ENCODE measurements at regions not wholly inside any gene's neighbourhood (a gene's known extent, or its start where the extent isn't known, plus 50 kb on each side); places are given as distances from the start of the nearest gene placed in this dataset.

GRCh38 chr9:115837618-115838017 is 316.0 kb upstream of the PAPPA start (continued):
- TF ChIP-seq PRDM10 (CRISPR knock-in tag; IDR thresholded peaks at IDR 0.05; ENCODE audit: low read depth) (no peak), THAP8 (CRISPR knock-in tag; IDR thresholded peaks at IDR 0.05; ENCODE audit: borderline replicate concordance) (no peak), MAF1 (CRISPR knock-in tag; IDR thresholded peaks at IDR 0.05; ENCODE audit: borderline replicate concordance) (no peak), SOX6 (IDR thresholded peaks at IDR 0.05) (no peak), SOX6 (CRISPR knock-in tag; IDR thresholded peaks at IDR 0.05) (no peak), ZNF484 (CRISPR knock-in tag; IDR thresholded peaks at IDR 0.05; ENCODE audit: borderline replicate concordance, low read depth) (no peak), ZNF572 (CRISPR knock-in tag; IDR thresholded peaks at IDR 0.05) (no peak), SNAPC2 (CRISPR knock-in tag; IDR thresholded peaks at IDR 0.05) (no peak), ZBTB44 (CRISPR knock-in tag; IDR thresholded peaks at IDR 0.05) (no peak), RORA (CRISPR knock-in tag; IDR thresholded peaks at IDR 0.05) (no peak)
- TF ChIP-seq, protein P1, sequence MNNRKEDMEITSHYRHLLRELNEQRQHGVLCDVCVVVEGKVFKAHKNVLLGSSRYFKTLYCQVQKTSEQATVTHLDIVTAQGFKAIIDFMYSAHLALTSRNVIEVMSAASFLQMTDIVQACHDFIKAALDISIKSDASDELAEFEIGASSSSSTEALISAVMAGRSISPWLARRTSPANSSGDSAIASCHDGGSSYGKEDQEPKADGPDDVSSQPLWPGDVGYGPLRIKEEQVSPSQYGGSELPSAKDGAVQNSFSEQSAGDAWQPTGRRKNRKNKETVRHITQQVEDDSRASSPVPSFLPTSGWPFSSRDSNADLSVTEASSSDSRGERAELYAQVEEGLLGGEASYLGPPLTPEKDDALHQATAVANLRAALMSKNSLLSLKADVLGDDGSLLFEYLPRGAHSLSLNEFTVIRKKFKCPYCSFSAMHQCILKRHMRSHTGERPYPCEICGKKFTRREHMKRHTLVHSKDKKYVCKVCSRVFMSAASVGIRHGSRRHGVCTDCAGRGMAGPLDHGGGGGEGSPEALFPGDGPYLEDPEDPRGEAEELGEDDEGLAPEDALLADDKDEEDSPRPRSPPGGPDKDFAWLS (CRISPR knock-in tag; IDR thresholded peaks at IDR 0.05; ENCODE audit: borderline replicate concordance): no peak
- TF ChIP-seq, protein P2, sequence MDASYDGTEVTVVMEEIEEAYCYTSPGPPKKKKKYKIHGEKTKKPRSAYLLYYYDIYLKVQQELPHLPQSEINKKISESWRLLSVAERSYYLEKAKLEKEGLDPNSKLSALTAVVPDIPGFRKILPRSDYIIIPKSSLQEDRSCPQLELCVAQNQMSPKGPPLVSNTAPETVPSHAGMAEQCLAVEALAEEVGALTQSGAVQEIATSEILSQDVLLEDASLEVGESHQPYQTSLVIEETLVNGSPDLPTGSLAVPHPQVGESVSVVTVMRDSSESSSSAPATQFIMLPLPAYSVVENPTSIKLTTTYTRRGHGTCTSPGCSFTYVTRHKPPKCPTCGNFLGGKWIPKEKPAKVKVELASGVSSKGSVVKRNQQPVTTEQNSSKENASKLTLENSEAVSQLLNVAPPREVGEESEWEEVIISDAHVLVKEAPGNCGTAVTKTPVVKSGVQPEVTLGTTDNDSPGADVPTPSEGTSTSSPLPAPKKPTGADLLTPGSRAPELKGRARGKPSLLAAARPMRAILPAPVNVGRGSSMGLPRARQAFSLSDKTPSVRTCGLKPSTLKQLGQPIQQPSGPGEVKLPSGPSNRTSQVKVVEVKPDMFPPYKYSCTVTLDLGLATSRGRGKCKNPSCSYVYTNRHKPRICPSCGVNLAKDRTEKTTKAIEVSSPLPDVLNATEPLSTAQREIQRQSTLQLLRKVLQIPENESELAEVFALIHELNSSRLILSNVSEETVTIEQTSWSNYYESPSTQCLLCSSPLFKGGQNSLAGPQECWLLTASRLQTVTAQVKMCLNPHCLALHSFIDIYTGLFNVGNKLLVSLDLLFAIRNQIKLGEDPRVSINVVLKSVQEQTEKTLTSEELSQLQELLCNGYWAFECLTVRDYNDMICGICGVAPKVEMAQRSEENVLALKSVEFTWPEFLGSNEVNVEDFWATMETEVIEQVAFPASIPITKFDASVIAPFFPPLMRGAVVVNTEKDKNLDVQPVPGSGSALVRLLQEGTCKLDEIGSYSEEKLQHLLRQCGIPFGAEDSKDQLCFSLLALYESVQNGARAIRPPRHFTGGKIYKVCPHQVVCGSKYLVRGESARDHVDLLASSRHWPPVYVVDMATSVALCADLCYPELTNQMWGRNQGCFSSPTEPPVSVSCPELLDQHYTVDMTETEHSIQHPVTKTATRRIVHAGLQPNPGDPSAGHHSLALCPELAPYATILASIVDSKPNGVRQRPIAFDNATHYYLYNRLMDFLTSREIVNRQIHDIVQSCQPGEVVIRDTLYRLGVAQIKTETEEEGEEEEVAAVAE (CRISPR knock-in tag; IDR thresholded peaks at IDR 0.05; ENCODE audit: borderline replicate concordance): no peak
